Colonic mucosa (tissue), 4 donors: ENCODE measurements at regions not wholly inside any gene's neighbourhood (a gene's known extent, or its start where the extent isn't known, plus 50 kb on each side); places are given as distances from the start of the nearest gene placed in this dataset.

ENCODE experiments used
- DNase-seq: peaks from one replicate; pipeline ENCODE4 v3.0.0-alpha.2; 2020
- H3K27ac ChIP-seq: fragments of 200-600 bp; one replicate; pipeline ENCODE4 v1.8.0; 2021
- H3K27me3 ChIP-seq: fragments of 200-600 bp; one replicate; pipeline ENCODE4 v1.8.0; 2021
- H3K36me3 ChIP-seq: fragments of 200-600 bp; one replicate; pipeline ENCODE4 v1.8.0; 2021
- H3K4me1 ChIP-seq: fragments of 200-600 bp; one replicate; pipeline ENCODE4 v1.8.0; 2021; ENCODE audit warnings: mild to moderate bottlenecking
- H3K4me3 ChIP-seq: fragments of 200-600 bp; one replicate; pipeline ENCODE4 v1.8.0; 2021
- H3K9ac ChIP-seq, 2 donors: one replicate each; pipeline ENCODE4 v1.7.0; 2013; ENCODE audit warnings: control low read depth in 2 of 2, low read depth in 2 of 2, low read length in 2 of 2
- H3K9me3 ChIP-seq: fragments of 200-600 bp; one replicate; pipeline ENCODE4 v1.8.0; 2021
- CTCF ChIP-seq: fragments of 200-600 bp; IDR thresholded peaks from one replicate; pipeline ENCODE4 v1.8.0; 2022; ENCODE audit warnings: antibody characterized with exemption, mild to moderate bottlenecking
- intact Hi-C: fragments of 100-400 bp; cut with DNase I; formaldehyde crosslinking; loops from one replicate; pipeline ENCODE4 v1.14.1; 2022
- donor health status: healthy.
- donor health status: DM: no; HTN: no; CAD: no.
- donor health status: DM: no; HTN: no; CAD: no.

- no peak for DNase-seq
- no peak for TF ChIP-seq CTCF
- intact Hi-C loops = no loop called here
- H3K4me1 ChIP-seq = no peaks in the 10 kb centered on the region
- no peak overlapping the region for H3K9ac ChIP-seq
- no peaks in the 10 kb centered on the region for H3K9me3 ChIP-seq
- H3K27ac ChIP-seq = no peak overlapping the region
- H3K4me3 ChIP-seq = no peak overlapping the region
- H3K36me3 ChIP-seq = no peaks in the 10 kb centered on the region
- H3K27me3 ChIP-seq = no peaks in the 10 kb centered on the region
These were observed 96.0 kb upstream of the WSCD2 start for GRCh38 chr12:108033090-108033489.

GRCh38 chr12:108035372-108035771 is 93.7 kb upstream of the WSCD2 start:
- Histone ChIP-seq H3K4me1 (no peaks in the 10 kb centered on the region), H3K4me3 (no peak overlapping the region), H3K27me3 (no peaks in the 10 kb centered on the region), H3K9me3 (no peaks in the 10 kb centered on the region), H3K9ac (no peak overlapping the region), H3K36me3 (no peaks in the 10 kb centered on the region), H3K27ac (no peak overlapping the region)
- DNase-seq = no peak
- intact Hi-C loops = no loop called here
- TF ChIP-seq CTCF = no peak

GRCh38 chr12:108037960-108038359 is 91.1 kb upstream of the WSCD2 start:
- Histone ChIP-seq H3K27me3 (no peaks in the 10 kb centered on the region), H3K9me3 (no peaks in the 10 kb centered on the region), H3K27ac (no peak overlapping the region), H3K4me3 (no peak overlapping the region), H3K36me3 (no peaks in the 10 kb centered on the region), H3K4me1 (no peaks in the 10 kb centered on the region), H3K9ac (no peak overlapping the region)
- TF ChIP-seq CTCF = no peak
- DNase-seq = no peak
- intact Hi-C loops = no loop called here

DNA sequence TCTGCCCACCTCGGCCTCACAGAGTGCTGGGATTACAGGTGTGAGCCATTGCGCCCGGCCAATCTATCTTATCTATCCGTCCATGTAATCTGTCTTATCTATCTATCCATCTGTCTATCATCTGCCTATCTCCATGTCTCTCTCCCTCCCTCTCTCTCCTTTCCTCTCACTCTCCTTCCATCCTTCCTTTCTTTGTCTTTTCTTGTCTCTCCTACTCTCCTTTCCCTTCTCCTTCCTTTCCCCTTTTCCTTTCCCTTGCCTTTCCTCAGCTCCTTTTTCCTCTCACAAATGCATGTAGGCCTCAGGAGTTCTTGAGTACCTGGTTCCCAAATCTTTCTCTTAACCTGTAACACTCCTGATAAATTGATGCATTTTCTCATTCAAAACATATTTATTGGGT is 89.3 kb upstream of the WSCD2 start:
- Histone ChIP-seq H3K27ac (no peak overlapping the region), H3K9ac (no peak overlapping the region), H3K9me3 (no peaks in the 10 kb centered on the region), H3K36me3 (no peaks in the 10 kb centered on the region), H3K27me3 (no peaks in the 10 kb centered on the region), H3K4me3 (no peak overlapping the region), H3K4me1 (no peaks in the 10 kb centered on the region)
- no peak for DNase-seq
- intact Hi-C loops = no loop called here
- TF ChIP-seq CTCF = no peak

DNA sequence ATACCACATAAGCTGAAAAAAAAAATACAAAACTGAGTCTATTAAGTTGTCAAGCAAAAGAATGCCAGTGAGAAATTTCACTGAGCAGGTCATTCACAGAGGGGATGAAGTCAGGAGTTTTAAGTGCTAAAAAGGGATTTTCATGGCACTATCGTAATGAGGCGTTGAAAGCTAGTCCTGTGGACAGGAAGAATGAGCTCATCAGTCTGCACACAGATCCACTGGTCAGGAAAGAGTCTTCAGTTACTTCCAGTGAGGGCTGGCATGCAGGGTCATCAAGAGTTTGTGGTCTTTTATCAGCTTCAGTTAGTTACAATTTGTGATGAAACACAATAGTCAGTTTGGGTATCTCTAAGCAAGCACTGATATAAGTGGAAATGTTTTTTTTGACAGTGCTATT is 88.1 kb upstream of the WSCD2 start:
- no peak overlapping the region for H3K27ac ChIP-seq
- no peak overlapping the region for H3K4me3 ChIP-seq
- H3K4me1 ChIP-seq = no peaks in the 10 kb centered on the region
- H3K36me3 ChIP-seq = no peaks in the 10 kb centered on the region
- DNase-seq = no peak
- intact Hi-C loops = no loop called here
- no peaks in the 10 kb centered on the region for H3K27me3 ChIP-seq
- no peak for TF ChIP-seq CTCF
- H3K9me3 ChIP-seq = no peaks in the 10 kb centered on the region
- no peak overlapping the region for H3K9ac ChIP-seq

DNA sequence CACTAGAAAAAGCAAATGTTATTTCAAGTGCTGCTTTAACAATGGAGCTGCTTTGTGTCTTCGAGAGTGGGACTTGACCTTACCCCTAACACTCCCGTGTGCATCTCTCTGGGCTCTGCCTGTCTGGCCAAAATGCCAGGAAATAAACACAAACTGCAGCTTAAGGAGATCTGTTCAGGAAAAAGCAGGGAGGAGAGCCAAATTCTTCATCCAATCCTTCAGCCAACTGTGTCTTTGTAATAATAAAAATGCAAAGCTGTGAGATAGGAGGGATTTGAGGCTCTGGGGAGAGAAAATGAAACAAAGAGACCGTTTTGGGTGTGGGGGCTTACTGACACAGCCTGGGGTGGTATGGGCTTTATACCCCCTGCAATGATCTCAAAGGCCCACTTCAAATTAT is 85.8 kb upstream of the WSCD2 start:
- DNase-seq = no peak
- Histone ChIP-seq H3K27me3 (no peaks in the 10 kb centered on the region), H3K36me3 (no peaks in the 10 kb centered on the region), H3K27ac (no peak overlapping the region), H3K9ac (no peak overlapping the region), H3K9me3 (no peaks in the 10 kb centered on the region), H3K4me1 (no peaks in the 10 kb centered on the region), H3K4me3 (no peak overlapping the region)
- no peak for TF ChIP-seq CTCF
- intact Hi-C loops = no loop called here
